MM.1S (cell line): ENCODE measurements at regions not wholly inside any gene's neighbourhood (a gene's known extent, or its start where the extent isn't known, plus 50 kb on each side); places are given as distances from the start of the nearest gene placed in this dataset.

ENCODE experiments used
- CTCF ChIP-seq: fragments of 300-600 bp; sonication (generic); IDR thresholded peaks from 2 replicates; pipeline ENCODE4 v1.5.1; 2016; ENCODE audit warnings: antibody characterized with exemption, low read length, mixed read lengths
- EZH2 ChIP-seq: fragments of 300-600 bp; sonication (generic); optimal IDR thresholded peaks from 2 replicates; pipeline ENCODE3; 2017; ENCODE audit warnings: low read depth, mild to moderate bottlenecking, antibody characterized with exemption, low read length, mixed read lengths
- EZH2phosphoT487 ChIP-seq: fragments of 300-600 bp; sonication (generic); IDR thresholded peaks from 2 replicates; pipeline ENCODE4 v1.6.1; 2018; ENCODE audit warnings: antibody characterized with exemption, low read length

GRCh38 chr16:51939378-51939871, 607.5 kb downstream of the TOX3 start:
- TF ChIP-seq CTCF (no peak), EZH2 (no peak), EZH2phosphoT487 (no peak)
